ENCODE measurements at regions not wholly inside any gene's neighbourhood (a gene's known extent, or its start where the extent isn't known, plus 50 kb on each side); places are given as distances from the start of the nearest gene placed in this dataset.
"Not testable (repeated sequence)": the region's sequence is repeated elsewhere in the genome, so short reads cannot be mapped to it uniquely, and the experiment has no call there.

- no peak for TF ChIP-seq CTCF (conservative IDR thresholded peaks at IDR 0.05; ENCODE audit: low read depth, low read length)
- no peak overlapping the region for H3K4me3 ChIP-seq (ENCODE audit: low read length)
- peak; percentile 93 for DNase-seq (ENCODE audit: low read depth)
These were observed 77.8 kb downstream of the TEX36 start for GRCh38 chr10:125605167-125605566.

- no peak overlapping the region for H3K4me3 ChIP-seq (ENCODE audit: low read length)
- no peak for DNase-seq (ENCODE audit: low read depth)
These were observed 80.1 kb downstream of the TEX36 start for GRCh38 chr10:125602825-125603224.

GRCh38 chr10:125599194-125599593 is 83.8 kb downstream of the TEX36 start:
- no peak for TF ChIP-seq CTCF (conservative IDR thresholded peaks at IDR 0.05; ENCODE audit: low read depth, low read length)
- no peak overlapping the region for H3K4me3 ChIP-seq (ENCODE audit: low read length)
- DNase-seq (ENCODE audit: low read depth): no peak

More at GRCh38 chr10:125602825-125603224, 80.1 kb downstream of the TEX36 start:
- no peak for TF ChIP-seq CTCF (conservative IDR thresholded peaks at IDR 0.05; ENCODE audit: low read depth, low read length)

GRCh38 chr10:125595911-125596310 is 87.1 kb downstream of the TEX36 start:
- no peak for TF ChIP-seq CTCF (conservative IDR thresholded peaks at IDR 0.05; ENCODE audit: low read depth, low read length)
- H3K4me3 ChIP-seq (ENCODE audit: low read length): no peak overlapping the region
- no peak for DNase-seq (ENCODE audit: low read depth)

GRCh38 chr10:125593644-125594043 is 89.3 kb downstream of the TEX36 start:
- TF ChIP-seq CTCF (conservative IDR thresholded peaks at IDR 0.05; ENCODE audit: low read depth, low read length): no peak
- DNase-seq (ENCODE audit: low read depth): no peak
- no peak overlapping the region for H3K4me3 ChIP-seq (ENCODE audit: low read length)

GRCh38 chr10:125592897-125593296 is 90.1 kb downstream of the TEX36 start:
- DNase-seq (ENCODE audit: low read depth): no peak
- TF ChIP-seq CTCF (conservative IDR thresholded peaks at IDR 0.05; ENCODE audit: low read depth, low read length): no peak
- H3K4me3 ChIP-seq (ENCODE audit: low read length): no peak overlapping the region

GRCh38 chr10:125591886-125592285 is 91.1 kb downstream of the TEX36 start:
- DNase-seq (ENCODE audit: low read depth): no peak
- no peak for TF ChIP-seq CTCF (conservative IDR thresholded peaks at IDR 0.05; ENCODE audit: low read depth, low read length)

GRCh38 chr10:125588738-125589137 is 94.2 kb downstream of the TEX36 start:
- DNase-seq (ENCODE audit: low read depth); H3K4me3 ChIP-seq (ENCODE audit: low read length): not testable (repeated sequence)

More at GRCh38 chr10:125591886-125592285, 91.1 kb downstream of the TEX36 start:
- H3K4me3 ChIP-seq (ENCODE audit: low read length): no peak overlapping the region
